SK-N-SH treated with all-trans-retinoic acid at 6 μM for 48 hours (cell line): ENCODE measurements at regions not wholly inside any gene's neighbourhood (a gene's known extent, or its start where the extent isn't known, plus 50 kb on each side); places are given as distances from the start of the nearest gene placed in this dataset.

Experiments used
- BACH2 ChIP-seq: fragments of 250-450 bp; sonication (Bioruptor Pico); IDR thresholded peaks from 2 replicates; pipeline ENCODE4 v1.9.0; 2021; ENCODE audit warnings: mild to moderate bottlenecking, borderline replicate concordance
- CSDC2 ChIP-seq: fragments of 250-450 bp; sonication (Bioruptor Pico); IDR thresholded peaks from 2 replicates; pipeline ENCODE4 v1.5.0; 2020; ENCODE audit warnings: mild to moderate bottlenecking, moderate library complexity
- TSHZ2 ChIP-seq: fragments of 250-450 bp; sonication (Bioruptor Pico); IDR thresholded peaks from 2 replicates; pipeline ENCODE4 v1.5.0; 2020; ENCODE audit warnings: mild to moderate bottlenecking, moderate library complexity
- ZNF8 ChIP-seq: fragments of 450-650 bp; formaldehyde crosslinking; IDR thresholded peaks from 2 replicates; pipeline ENCODE4 v1.5.0; 2020; ENCODE audit warnings: mild to moderate bottlenecking, moderate library complexity

GRCh38 chr1:234845097-234845660, 235.2 kb upstream of the IRF2BP2 start:
- no peak for TF ChIP-seq ZNF8
- TF ChIP-seq CSDC2 (CRISPR knock-in tag) = no peak
- TF ChIP-seq BACH2 (CRISPR knock-in tag) = no peak
- TF ChIP-seq TSHZ2 (CRISPR knock-in tag) = no peak
